Dendritic cell treated with granulocyte-macrophage colony-stimulating factor and Interleukin-4, amounts not matched to agents 40 ng/mL and 50 ng/mL, for 4 days (primary cell): ENCODE measurements at regions not wholly inside any gene's neighbourhood (a gene's known extent, or its start where the extent isn't known, plus 50 kb on each side); places are given as distances from the start of the nearest gene placed in this dataset.

Experiments used
- H3K27ac Mint-ChIP-seq: one replicate; pipeline ENCODE4 v1.8.0; 2022; ENCODE audit warnings: mild to moderate bottlenecking, mixed read lengths
- H3K27me3 Mint-ChIP-seq: one replicate; pipeline ENCODE4 v1.8.0; 2022; ENCODE audit warnings: mild to moderate bottlenecking, mixed read lengths
- H3K36me3 Mint-ChIP-seq: one replicate; pipeline ENCODE4 v1.8.0; 2022; ENCODE audit warnings: low read depth, mixed read lengths
- H3K4me1 Mint-ChIP-seq: one replicate; pipeline ENCODE4 v1.8.0; 2022; ENCODE audit warnings: low read depth, mixed read lengths
- H3K4me3 Mint-ChIP-seq: one replicate; pipeline ENCODE4 v1.8.0; 2022; ENCODE audit warnings: mild to moderate bottlenecking, moderate library complexity, mixed read lengths
- H3K9me3 Mint-ChIP-seq: one replicate; pipeline ENCODE4 v1.8.0; 2022; ENCODE audit warnings: mixed read lengths
- intact Hi-C: fragments of 100-400 bp; cut with micrococcal nuclease; formaldehyde crosslinking; loops from one replicate; pipeline ENCODE4 v1.15.0; 2022

DNA sequence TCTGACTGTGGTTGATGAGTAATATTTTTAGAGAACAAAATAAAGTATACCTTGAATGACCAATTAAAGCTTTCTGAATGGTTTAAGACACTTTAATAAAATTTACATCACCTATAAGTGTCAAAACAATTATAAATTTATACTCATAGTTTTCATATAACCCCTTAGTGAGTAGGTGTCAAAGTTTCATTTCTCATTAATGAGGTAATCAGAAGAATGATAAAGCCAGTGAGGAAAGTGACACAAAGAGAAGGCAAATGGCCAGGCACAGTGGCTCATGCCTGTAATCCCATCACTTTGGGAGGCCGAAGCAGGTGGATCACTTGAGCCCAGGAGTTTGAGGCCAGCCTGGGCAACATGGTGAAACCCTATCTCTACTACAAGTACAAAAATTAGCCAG lies 60.8 kb upstream of the CTLA4 start:
- intact Hi-C loops = no loop called here
- no peak overlapping the region for H3K27ac Mint-ChIP-seq
- peaks cover 63% of the 10 kb centered on the region for H3K4me1 Mint-ChIP-seq
- H3K36me3 Mint-ChIP-seq = no peaks in the 10 kb centered on the region
- H3K9me3 Mint-ChIP-seq = no peaks in the 10 kb centered on the region
- H3K4me3 Mint-ChIP-seq = no peak overlapping the region
- H3K27me3 Mint-ChIP-seq = no peaks in the 10 kb centered on the region

- intact Hi-C loops = no loop called here
- no peaks in the 10 kb centered on the region for H3K9me3 Mint-ChIP-seq
- no peaks in the 10 kb centered on the region for H3K36me3 Mint-ChIP-seq
- no peak overlapping the region for H3K4me3 Mint-ChIP-seq
- H3K27ac Mint-ChIP-seq = no peak overlapping the region
- no peaks in the 10 kb centered on the region for H3K27me3 Mint-ChIP-seq
- H3K4me1 Mint-ChIP-seq = peaks cover 69% of the 10 kb centered on the region
Observed at GRCh38 chr2:203808046-203808750, 59.4 kb upstream of the CTLA4 start.

- H3K36me3 Mint-ChIP-seq = no peaks in the 10 kb centered on the region
- H3K4me1 Mint-ChIP-seq = peaks cover 65% of the 10 kb centered on the region
- no peaks in the 10 kb centered on the region for H3K27me3 Mint-ChIP-seq
- H3K9me3 Mint-ChIP-seq = no peaks in the 10 kb centered on the region
- H3K27ac Mint-ChIP-seq = peak overlapping the region; percentile 72
- intact Hi-C loops = no loop called here
- H3K4me3 Mint-ChIP-seq = no peak overlapping the region
Observed at GRCh38 chr2:203809084-203809521, 58.5 kb upstream of the CTLA4 start.

DNA sequence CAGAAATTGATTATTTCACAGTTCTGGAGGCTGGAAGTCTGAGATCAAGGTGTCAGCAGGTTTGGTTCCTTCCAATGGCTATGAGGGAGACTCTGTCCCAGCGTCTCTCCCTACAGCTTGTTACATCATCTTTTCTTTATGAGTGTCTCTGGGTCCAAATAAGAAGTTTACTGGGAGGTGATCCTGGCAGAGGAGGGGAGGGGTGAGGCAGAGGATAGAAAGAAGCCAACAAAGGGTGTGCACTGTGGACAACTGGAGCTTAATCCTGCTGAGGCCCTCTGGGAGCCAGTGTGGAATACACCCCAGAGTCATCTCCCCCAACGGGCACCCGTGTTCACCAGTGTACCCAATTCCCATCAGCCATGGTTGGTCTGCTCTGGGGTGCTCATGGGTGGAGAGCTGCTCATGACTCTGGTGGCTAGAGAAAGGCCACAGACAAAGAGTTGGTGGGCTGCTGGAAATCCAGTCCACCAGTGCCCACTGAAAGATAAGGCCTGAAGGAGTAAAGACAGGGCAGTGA lies 57.5 kb upstream of the CTLA4 start:
- intact Hi-C loops = loop anchor here (2.0 to 5.0 kb wide), 3 partner anchors 13 to 153 kb away; no protein-coding TSS in a partner anchor
- no peak overlapping the region for H3K4me3 Mint-ChIP-seq
- H3K9me3 Mint-ChIP-seq = no peaks in the 10 kb centered on the region
- peaks cover 66% of the 10 kb centered on the region for H3K4me1 Mint-ChIP-seq
- H3K27ac Mint-ChIP-seq = peak overlapping the region; percentile 72
- H3K27me3 Mint-ChIP-seq = no peaks in the 10 kb centered on the region
- no peaks in the 10 kb centered on the region for H3K36me3 Mint-ChIP-seq

- H3K27me3 Mint-ChIP-seq = no peaks in the 10 kb centered on the region
- H3K4me3 Mint-ChIP-seq = no peak overlapping the region
- H3K9me3 Mint-ChIP-seq = no peaks in the 10 kb centered on the region
- no peaks in the 10 kb centered on the region for H3K36me3 Mint-ChIP-seq
- H3K27ac Mint-ChIP-seq = peak overlapping the region; percentile 86
- peaks cover 76% of the 10 kb centered on the region for H3K4me1 Mint-ChIP-seq
- intact Hi-C loops = loop anchor here (2.0 to 5.0 kb wide), 4 partner anchors 15 to 154 kb away; no protein-coding TSS in a partner anchor
Observed at GRCh38 chr2:203811491-203812221, 55.9 kb upstream of the CTLA4 start.

DNA sequence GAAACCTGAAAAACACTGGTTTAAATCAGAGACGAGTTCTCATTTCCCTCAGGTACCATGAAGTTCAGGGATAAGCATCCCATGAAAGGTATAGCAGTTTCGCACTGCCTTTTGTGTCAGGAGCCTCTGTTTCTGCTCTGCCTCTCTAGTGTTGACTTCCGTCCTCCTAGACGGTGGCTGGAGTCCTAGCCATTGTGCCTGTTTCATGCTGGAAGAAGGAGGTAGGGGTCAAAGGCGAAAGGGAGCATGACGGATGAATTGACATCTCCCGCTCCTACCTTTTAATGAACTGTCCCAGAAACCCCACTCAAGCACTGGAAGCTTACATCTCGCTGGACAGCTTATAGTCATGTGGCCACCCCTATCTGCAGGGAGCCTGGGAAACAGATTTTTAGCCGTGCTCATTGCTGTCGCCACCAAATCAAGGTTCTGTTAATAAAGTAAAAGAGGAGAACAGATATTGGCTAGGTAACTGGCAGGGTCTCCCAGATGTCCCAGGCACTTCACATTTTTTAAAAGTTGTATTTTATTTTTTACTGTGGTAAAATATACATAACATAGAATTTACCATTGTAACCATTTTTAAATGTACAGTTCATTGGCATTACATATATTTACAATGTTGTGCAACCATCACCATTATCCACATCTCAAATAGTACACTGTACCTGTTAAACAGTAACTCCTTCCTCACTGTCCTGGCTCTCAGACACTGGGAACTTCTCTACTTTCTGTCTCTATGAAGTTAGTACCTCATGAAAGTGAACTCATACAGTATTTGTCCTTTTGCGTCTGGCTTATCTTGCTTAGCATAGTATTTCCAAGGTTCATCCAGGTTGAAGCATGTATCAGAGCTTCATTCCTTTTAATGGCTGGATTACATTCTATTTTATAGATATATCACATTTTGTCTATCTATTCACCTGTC lies 55.0 kb upstream of the CTLA4 start:
- H3K4me3 Mint-ChIP-seq = no peak overlapping the region
- intact Hi-C loops = loop anchor here (2.0 to 5.0 kb wide), 2 partner anchors 96 to 155 kb away; no protein-coding TSS in a partner anchor
- H3K27me3 Mint-ChIP-seq = no peaks in the 10 kb centered on the region
- no peaks in the 10 kb centered on the region for H3K9me3 Mint-ChIP-seq
- H3K27ac Mint-ChIP-seq = peak overlapping the region; percentile 86
- H3K36me3 Mint-ChIP-seq = no peaks in the 10 kb centered on the region
- peaks cover 80% of the 10 kb centered on the region for H3K4me1 Mint-ChIP-seq

DNA sequence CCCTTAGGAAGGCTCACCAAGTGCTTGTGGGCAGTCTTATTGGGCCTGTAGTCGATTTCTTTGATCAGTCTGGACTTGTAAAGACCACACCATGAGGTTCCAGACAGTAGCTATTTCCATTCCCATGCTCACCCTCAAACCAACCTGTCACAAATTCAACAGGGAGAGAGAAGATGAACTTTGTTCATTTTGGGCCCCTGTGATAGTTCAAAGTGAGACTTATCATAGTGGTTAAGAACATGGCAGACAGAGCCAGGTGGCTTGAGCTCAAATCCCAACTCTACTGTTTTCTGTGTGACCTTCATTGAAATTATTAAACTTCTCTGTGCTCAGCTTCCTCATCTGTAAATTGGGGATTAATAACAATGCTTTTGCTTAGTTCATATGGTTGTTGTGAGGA lies 53.9 kb upstream of the CTLA4 start:
- Mint-ChIP-seq H3K9me3 (no peaks in the 10 kb centered on the region), H3K4me1 (peaks cover 80% of the 10 kb centered on the region), H3K36me3 (no peaks in the 10 kb centered on the region), H3K4me3 (no peak overlapping the region), H3K27ac (no peak overlapping the region), H3K27me3 (peaks cover 2% of the 10 kb centered on the region)
- intact Hi-C loops = loop anchor here (2.0 to 5.0 kb wide), 2 partner anchors 95 to 156 kb away; no protein-coding TSS in a partner anchor

DNA sequence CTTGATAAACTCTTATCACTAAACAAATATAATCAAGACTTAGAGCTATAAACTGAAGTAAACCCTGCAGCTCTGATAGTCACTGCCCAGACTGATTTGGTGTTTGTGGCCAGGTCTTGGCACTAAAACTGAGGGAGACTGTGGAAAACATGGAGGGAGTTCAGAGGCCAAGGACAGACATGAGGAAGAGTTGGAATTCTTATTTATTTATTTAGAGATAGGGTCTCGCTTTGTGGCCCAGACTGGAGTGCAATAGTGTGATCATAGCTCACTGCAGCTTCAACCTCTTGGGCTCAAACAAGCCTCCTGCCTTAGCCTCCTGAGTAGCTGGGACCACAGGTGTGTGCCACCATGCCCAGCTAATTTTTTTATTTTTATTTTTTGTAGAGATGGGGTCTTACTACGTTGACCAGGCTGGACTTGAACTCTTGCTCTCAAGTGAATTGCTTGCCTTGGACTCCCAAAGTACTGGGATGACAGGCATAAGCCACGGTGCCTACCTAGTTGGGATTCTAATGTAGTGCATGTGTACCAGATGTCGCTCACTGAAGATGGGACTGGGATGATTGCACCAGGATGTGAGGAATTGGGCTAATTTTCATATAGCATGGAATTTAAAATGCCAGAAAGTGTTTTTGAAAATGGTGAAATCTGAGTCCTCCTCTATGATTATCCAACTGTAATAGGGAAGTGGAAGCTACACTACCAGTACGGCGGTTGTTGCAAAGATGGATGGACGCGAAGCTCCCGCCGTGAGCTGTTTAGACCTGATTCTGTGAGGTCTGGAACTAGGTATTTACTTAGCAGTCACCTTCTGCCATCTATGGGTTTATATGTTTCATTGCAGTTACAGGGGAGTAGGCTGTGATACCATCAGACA lies 52.7 kb upstream of the CTLA4 start:
- Mint-ChIP-seq H3K4me1 (peaks cover 78% of the 10 kb centered on the region), H3K27ac (peak overlapping the region; percentile 63)

DNA sequence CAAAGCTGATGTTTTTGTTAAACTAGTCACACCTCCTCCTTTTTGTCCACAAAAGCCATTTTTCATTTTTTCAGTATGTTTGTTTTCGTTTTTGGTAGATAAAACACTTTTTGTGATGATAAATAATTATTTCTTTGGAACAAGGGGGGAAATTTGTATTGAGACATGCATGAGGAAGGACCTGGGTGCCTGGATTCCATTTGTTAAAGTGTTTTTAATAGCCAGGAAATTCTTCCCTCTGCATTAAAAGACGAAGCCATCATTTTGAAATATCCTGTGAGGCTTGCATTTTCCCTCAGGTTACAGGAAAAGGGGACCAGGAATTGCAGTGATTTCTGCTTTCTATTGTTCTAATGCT lies 52.1 kb upstream of the CTLA4 start:
- no peaks in the 10 kb centered on the region for H3K36me3 Mint-ChIP-seq
- H3K4me1 Mint-ChIP-seq = peaks cover 72% of the 10 kb centered on the region
- intact Hi-C loops = loop anchor here (1.0 to 5.0 kb wide), 2 partner anchors 57 to 331 kb away; no protein-coding TSS in a partner anchor
- H3K27me3 Mint-ChIP-seq = peaks cover 2% of the 10 kb centered on the region
- H3K27ac Mint-ChIP-seq = peak overlapping the region; percentile 63
- no peak overlapping the region for H3K4me3 Mint-ChIP-seq
- H3K9me3 Mint-ChIP-seq = no peaks in the 10 kb centered on the region

More for the DNA sequence above, 52.7 kb upstream of the CTLA4 start:
- Mint-ChIP-seq H3K4me3 (no peak overlapping the region), H3K36me3 (no peaks in the 10 kb centered on the region), H3K27me3 (peaks cover 2% of the 10 kb centered on the region), H3K9me3 (no peaks in the 10 kb centered on the region)
- intact Hi-C loops = loop anchor here (1.0 to 5.0 kb wide), 3 partner anchors 57 to 331 kb away; no protein-coding TSS in a partner anchor

DNA sequence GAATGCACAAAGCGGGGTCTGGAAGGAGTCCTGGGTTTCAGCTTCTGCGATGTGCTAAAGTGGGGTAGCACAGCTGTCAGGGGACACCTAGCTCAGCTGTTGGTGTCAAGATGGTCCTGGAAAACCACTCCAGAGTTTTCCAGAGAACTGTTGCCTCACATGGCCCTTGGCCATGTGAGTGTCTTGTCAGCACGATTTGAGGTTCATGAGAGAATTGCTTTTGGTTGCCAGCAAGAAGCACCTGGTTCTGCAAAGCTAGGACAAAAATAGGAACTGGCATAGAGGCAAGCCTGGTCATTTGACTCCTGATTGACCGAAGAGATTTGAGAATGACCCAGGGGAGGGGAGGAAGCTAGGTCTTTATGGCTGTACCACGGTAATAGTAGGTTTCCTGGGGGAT lies 50.4 kb upstream of the CTLA4 start:
- intact Hi-C loops = loop anchor here (5.0 kb wide), 1 partner anchor 55 kb away; no protein-coding TSS in a partner anchor
- peak overlapping the region; percentile 63 for H3K27ac Mint-ChIP-seq
- no peak overlapping the region for H3K4me3 Mint-ChIP-seq
- H3K4me1 Mint-ChIP-seq = peaks cover 58% of the 10 kb centered on the region
- no peaks in the 10 kb centered on the region for H3K36me3 Mint-ChIP-seq
- H3K27me3 Mint-ChIP-seq = peaks cover 3% of the 10 kb centered on the region
- H3K9me3 Mint-ChIP-seq = no peaks in the 10 kb centered on the region
